GM23338 (cell line): ENCODE measurements at regions not wholly inside any gene's neighbourhood (a gene's known extent, or its start where the extent isn't known, plus 50 kb on each side); places are given as distances from the start of the nearest gene placed in this dataset.

Source experiments
- ATAC-seq: fragments of 200-7000 bp; cut with Tn5 transposase; 3 replicates; pipeline ENCODE4 v1.9.1; 2020
- DNase-seq: peaks from one replicate; pipeline ENCODE4 v3.0.0-alpha.2; 2015; ENCODE audit warnings: low spot score
- H2AFZ ChIP-seq: fragments of 200-600 bp; sonication (generic); 2 replicates; pipeline ENCODE4 v1.8.0; 2016; ENCODE audit warnings: antibody characterized with exemption, mild to moderate bottlenecking, moderate library complexity
- H3F3A ChIP-seq: fragments of 200-600 bp; sonication (generic); replicated peaks from 2 replicates; pipeline ENCODE4 v1.8.0; 2017; ENCODE audit warnings: antibody characterized with exemption, mixed run types, low read depth
- H3K27ac ChIP-seq: fragments of 200-600 bp; sonication (generic); 2 replicates; pipeline ENCODE4 v1.6.1; 2016; ENCODE audit warnings: low read depth
- H3K27me3 ChIP-seq: fragments of 200-600 bp; sonication (generic); 2 replicates; pipeline ENCODE4 v1.8.0; 2016; ENCODE audit warnings: mild to moderate bottlenecking, mixed run types, moderate library complexity; ENCODE audit not compliant: insufficient read depth
- H3K36me3 ChIP-seq: fragments of 200-600 bp; sonication (generic); 2 replicates; pipeline ENCODE4 v1.8.0; 2016; ENCODE audit warnings: mild to moderate bottlenecking; ENCODE audit not compliant: insufficient read depth
- H3K4me1 ChIP-seq: fragments of 200-600 bp; sonication (generic); 2 replicates; pipeline ENCODE4 v1.8.0; 2016; ENCODE audit warnings: mild to moderate bottlenecking, moderate library complexity; ENCODE audit not compliant: insufficient read depth
- H3K4me2 ChIP-seq: fragments of 200-600 bp; sonication (generic); 2 replicates; pipeline ENCODE4 v1.7.1; 2017; ENCODE audit warnings: mixed run types
- H3K4me3 ChIP-seq: fragments of 200-600 bp; sonication (generic); 2 replicates; pipeline ENCODE4 v1.6.1; 2016; ENCODE audit warnings: mixed run types
- H3K79me2 ChIP-seq: fragments of 200-600 bp; sonication (generic); replicated peaks from 2 replicates; pipeline ENCODE4 v1.8.0; 2017; ENCODE audit warnings: mild to moderate bottlenecking; ENCODE audit not compliant: insufficient read depth
- H3K9me2 ChIP-seq: fragments of 200-600 bp; sonication (generic); 2 replicates; pipeline ENCODE4 v1.8.0; 2017; ENCODE audit not compliant: insufficient read depth
- H4K20me1 ChIP-seq: fragments of 200-600 bp; sonication (generic); replicated peaks from 2 replicates; pipeline ENCODE4 v1.8.0; 2017; ENCODE audit warnings: mild to moderate bottlenecking; ENCODE audit not compliant: insufficient read depth
- H3K27ac Mint-ChIP-seq: 2 replicates; pipeline ENCODE4 v1.8.0; 2020; ENCODE audit warnings: inconsistent platforms, mild to moderate bottlenecking, moderate library complexity, mixed read lengths
- H3K27me3 Mint-ChIP-seq: 3 replicates; pipeline ENCODE4 v1.8.0; 2022; ENCODE audit warnings: low read depth, mild to moderate bottlenecking, moderate library complexity, mixed read lengths, inconsistent platforms; ENCODE audit not compliant: insufficient read depth, poor library complexity
- H3K36me3 Mint-ChIP-seq: 3 replicates; pipeline ENCODE4 v1.8.0; 2021; ENCODE audit warnings: low read depth, mild to moderate bottlenecking, inconsistent platforms, moderate library complexity, mixed read lengths
- H3K4me1 Mint-ChIP-seq: 3 replicates; pipeline ENCODE4 v1.8.0; 2020; ENCODE audit warnings: mild to moderate bottlenecking, inconsistent platforms, mixed read lengths
- H3K4me3 Mint-ChIP-seq: 3 replicates; pipeline ENCODE4 v1.8.0; 2021; ENCODE audit warnings: moderate library complexity, mild to moderate bottlenecking, inconsistent platforms, mixed read lengths
- H3K9me3 Mint-ChIP-seq: 3 replicates; pipeline ENCODE4 v1.8.0; 2020; ENCODE audit warnings: moderate library complexity, mild to moderate bottlenecking, inconsistent platforms, mixed read lengths
- CREB1 ChIP-seq: fragments of 250-450 bp; sonication (Bioruptor Pico); IDR thresholded peaks from 2 replicates; pipeline ENCODE4 v1.5.0; 2020; ENCODE audit warnings: low read depth, mild to moderate bottlenecking, moderate library complexity
- EZH2 ChIP-seq: fragments of 200-600 bp; sonication (generic); IDR thresholded peaks from one replicate; pipeline ENCODE4 v1.8.0; 2017; ENCODE audit warnings: antibody characterized with exemption, mild to moderate bottlenecking, low read depth; ENCODE audit not compliant: unreplicated experiment
- EZH2phosphoT487 ChIP-seq: fragments of 200-600 bp; sonication (generic); IDR thresholded peaks from one replicate; pipeline ENCODE4 v1.8.1; 2018; ENCODE audit warnings: antibody characterized with exemption; ENCODE audit not compliant: unreplicated experiment
- JUNB ChIP-seq: IDR thresholded peaks from one replicate; pipeline ENCODE4 v1.6.1; 2016; ENCODE audit warnings: antibody characterized with exemption; ENCODE audit not compliant: unreplicated experiment
- NANOG ChIP-seq: IDR thresholded peaks from 2 replicates; pipeline ENCODE4 v1.6.1; 2016; ENCODE audit warnings: antibody characterized with exemption, borderline replicate concordance
- STAT1 ChIP-seq: IDR thresholded peaks from one replicate; pipeline ENCODE4 v1.6.1; 2016; ENCODE audit warnings: antibody characterized with exemption; ENCODE audit not compliant: unreplicated experiment
- TF ChIP-seq, protein P1 (sequence below), 2 experiments: fragments of 200-600 bp in 1 of 2; sonication (generic) in 1 of 2; conservative IDR thresholded peaks; 2 replicates each; pipeline versions ENCODE4 v1.5.1 to v1.6.1; 2016 to 2017; ENCODE audit warnings: antibody characterized with exemption in 2 of 2, low read depth in 2 of 2, mild to moderate bottlenecking in 2 of 2, moderate library complexity in 1 of 2
- TF ChIP-seq, protein P2 (sequence below): fragments of 250-450 bp; sonication (Bioruptor Pico); IDR thresholded peaks from 2 replicates; pipeline ENCODE4 v1.5.0; 2020; ENCODE audit warnings: mild to moderate bottlenecking, moderate library complexity
- TF ChIP-seq, protein P3 (sequence below): IDR thresholded peaks from one replicate; pipeline ENCODE4 v1.6.1; 2018; ENCODE audit warnings: antibody characterized with exemption; ENCODE audit not compliant: unreplicated experiment
- TF ChIP-seq, protein P4 (sequence below): IDR thresholded peaks from 2 replicates; pipeline ENCODE4 v1.6.1; 2016; ENCODE audit warnings: antibody characterized with exemption

DNA sequence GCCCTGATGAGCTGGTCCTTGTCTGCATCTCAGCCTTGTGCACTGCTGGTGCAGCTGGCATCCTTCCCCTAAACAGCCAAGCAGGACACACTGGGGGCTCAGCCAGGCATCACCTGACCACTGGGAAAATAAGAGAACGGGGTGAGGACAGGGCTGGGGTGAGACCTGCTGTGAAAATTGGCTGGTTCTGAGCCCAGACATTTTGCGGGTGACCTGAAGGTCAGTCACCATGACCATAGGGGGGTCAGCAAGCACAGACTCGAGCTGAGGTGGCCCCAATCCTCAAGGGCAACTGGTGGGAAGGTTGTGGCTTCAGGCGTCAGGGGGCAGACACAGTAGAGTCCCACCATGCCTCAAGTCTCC lies 144.9 kb upstream of the TWIST2 start:
- Histone ChIP-seq H3K36me3 (no peaks in the 10 kb centered on the region), H3K79me2 (no peaks in the 10 kb centered on the region), H2AFZ (no peak overlapping the region), H3K4me3 (no peak overlapping the region), H3K27ac (no peak overlapping the region), H3K4me2 (no peak overlapping the region), H3K4me1 (no peaks in the 10 kb centered on the region), H3K27me3 (no peaks in the 10 kb centered on the region), H4K20me1 (no peaks in the 10 kb centered on the region), H3F3A (no peaks in the 10 kb centered on the region), H3K9me2 (peaks cover 7% of the 10 kb centered on the region; the same call in 1 of the 2 replicates)
- TF ChIP-seq CREB1 (CRISPR knock-in tag) (no peak), JUNB (no peak), EZH2 (no peak), NANOG (no peak), EZH2phosphoT487 (no peak), STAT1 (no peak)
- TF ChIP-seq, protein P1, sequence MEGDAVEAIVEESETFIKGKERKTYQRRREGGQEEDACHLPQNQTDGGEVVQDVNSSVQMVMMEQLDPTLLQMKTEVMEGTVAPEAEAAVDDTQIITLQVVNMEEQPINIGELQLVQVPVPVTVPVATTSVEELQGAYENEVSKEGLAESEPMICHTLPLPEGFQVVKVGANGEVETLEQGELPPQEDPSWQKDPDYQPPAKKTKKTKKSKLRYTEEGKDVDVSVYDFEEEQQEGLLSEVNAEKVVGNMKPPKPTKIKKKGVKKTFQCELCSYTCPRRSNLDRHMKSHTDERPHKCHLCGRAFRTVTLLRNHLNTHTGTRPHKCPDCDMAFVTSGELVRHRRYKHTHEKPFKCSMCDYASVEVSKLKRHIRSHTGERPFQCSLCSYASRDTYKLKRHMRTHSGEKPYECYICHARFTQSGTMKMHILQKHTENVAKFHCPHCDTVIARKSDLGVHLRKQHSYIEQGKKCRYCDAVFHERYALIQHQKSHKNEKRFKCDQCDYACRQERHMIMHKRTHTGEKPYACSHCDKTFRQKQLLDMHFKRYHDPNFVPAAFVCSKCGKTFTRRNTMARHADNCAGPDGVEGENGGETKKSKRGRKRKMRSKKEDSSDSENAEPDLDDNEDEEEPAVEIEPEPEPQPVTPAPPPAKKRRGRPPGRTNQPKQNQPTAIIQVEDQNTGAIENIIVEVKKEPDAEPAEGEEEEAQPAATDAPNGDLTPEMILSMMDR (conservative IDR thresholded peaks at IDR 0.05; ENCODE audit: low read depth in 2 of 2): no peak
- TF ChIP-seq, protein P2, sequence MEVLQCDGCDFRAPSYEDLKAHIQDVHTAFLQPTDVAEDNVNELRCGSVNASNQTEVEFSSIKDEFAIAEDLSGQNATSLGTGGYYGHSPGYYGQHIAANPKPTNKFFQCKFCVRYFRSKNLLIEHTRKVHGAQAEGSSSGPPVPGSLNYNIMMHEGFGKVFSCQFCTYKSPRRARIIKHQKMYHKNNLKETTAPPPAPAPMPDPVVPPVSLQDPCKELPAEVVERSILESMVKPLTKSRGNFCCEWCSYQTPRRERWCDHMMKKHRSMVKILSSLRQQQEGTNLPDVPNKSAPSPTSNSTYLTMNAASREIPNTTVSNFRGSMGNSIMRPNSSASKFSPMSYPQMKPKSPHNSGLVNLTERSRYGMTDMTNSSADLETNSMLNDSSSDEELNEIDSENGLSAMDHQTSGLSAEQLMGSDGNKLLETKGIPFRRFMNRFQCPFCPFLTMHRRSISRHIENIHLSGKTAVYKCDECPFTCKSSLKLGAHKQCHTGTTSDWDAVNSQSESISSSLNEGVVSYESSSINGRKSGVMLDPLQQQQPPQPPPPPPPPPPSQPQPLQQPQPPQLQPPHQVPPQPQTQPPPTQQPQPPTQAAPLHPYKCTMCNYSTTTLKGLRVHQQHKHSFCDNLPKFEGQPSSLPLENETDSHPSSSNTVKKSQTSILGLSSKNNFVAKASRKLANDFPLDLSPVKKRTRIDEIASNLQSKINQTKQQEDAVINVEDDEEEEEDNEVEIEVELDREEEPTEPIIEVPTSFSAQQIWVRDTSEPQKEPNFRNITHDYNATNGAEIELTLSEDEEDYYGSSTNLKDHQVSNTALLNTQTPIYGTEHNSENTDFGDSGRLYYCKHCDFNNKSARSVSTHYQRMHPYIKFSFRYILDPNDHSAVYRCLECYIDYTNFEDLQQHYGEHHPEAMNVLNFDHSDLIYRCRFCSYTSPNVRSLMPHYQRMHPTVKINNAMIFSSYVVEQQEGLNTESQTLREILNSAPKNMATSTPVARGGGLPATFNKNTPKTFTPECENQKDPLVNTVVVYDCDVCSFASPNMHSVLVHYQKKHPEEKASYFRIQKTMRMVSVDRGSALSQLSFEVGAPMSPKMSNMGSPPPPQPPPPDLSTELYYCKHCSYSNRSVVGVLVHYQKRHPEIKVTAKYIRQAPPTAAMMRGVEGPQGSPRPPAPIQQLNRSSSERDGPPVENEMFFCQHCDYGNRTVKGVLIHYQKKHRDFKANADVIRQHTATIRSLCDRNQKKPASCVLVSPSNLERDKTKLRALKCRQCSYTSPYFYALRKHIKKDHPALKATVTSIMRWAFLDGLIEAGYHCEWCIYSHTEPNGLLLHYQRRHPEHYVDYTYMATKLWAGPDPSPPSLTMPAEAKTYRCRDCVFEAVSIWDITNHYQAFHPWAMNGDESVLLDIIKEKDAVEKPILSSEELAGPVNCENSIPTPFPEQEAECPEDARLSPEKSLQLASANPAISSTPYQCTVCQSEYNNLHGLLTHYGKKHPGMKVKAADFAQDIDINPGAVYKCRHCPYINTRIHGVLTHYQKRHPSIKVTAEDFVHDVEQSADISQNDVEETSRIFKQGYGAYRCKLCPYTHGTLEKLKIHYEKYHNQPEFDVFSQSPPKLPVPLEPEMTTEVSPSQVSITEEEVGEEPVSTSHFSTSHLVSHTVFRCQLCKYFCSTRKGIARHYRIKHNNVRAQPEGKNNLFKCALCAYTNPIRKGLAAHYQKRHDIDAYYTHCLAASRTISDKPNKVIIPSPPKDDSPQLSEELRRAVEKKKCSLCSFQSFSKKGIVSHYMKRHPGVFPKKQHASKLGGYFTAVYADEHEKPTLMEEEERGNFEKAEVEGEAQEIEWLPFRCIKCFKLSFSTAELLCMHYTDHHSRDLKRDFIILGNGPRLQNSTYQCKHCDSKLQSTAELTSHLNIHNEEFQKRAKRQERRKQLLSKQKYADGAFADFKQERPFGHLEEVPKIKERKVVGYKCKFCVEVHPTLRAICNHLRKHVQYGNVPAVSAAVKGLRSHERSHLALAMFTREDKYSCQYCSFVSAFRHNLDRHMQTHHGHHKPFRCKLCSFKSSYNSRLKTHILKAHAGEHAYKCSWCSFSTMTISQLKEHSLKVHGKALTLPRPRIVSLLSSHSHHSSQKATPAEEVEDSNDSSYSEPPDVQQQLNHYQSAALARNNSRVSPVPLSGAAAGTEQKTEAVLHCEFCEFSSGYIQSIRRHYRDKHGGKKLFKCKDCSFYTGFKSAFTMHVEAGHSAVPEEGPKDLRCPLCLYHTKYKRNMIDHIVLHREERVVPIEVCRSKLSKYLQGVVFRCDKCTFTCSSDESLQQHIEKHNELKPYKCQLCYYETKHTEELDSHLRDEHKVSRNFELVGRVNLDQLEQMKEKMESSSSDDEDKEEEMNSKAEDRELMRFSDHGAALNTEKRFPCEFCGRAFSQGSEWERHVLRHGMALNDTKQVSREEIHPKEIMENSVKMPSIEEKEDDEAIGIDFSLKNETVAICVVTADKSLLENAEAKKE: no peak
- TF ChIP-seq, protein P3, sequence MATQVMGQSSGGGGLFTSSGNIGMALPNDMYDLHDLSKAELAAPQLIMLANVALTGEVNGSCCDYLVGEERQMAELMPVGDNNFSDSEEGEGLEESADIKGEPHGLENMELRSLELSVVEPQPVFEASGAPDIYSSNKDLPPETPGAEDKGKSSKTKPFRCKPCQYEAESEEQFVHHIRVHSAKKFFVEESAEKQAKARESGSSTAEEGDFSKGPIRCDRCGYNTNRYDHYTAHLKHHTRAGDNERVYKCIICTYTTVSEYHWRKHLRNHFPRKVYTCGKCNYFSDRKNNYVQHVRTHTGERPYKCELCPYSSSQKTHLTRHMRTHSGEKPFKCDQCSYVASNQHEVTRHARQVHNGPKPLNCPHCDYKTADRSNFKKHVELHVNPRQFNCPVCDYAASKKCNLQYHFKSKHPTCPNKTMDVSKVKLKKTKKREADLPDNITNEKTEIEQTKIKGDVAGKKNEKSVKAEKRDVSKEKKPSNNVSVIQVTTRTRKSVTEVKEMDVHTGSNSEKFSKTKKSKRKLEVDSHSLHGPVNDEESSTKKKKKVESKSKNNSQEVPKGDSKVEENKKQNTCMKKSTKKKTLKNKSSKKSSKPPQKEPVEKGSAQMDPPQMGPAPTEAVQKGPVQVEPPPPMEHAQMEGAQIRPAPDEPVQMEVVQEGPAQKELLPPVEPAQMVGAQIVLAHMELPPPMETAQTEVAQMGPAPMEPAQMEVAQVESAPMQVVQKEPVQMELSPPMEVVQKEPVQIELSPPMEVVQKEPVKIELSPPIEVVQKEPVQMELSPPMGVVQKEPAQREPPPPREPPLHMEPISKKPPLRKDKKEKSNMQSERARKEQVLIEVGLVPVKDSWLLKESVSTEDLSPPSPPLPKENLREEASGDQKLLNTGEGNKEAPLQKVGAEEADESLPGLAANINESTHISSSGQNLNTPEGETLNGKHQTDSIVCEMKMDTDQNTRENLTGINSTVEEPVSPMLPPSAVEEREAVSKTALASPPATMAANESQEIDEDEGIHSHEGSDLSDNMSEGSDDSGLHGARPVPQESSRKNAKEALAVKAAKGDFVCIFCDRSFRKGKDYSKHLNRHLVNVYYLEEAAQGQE: no peak
- TF ChIP-seq, protein P4, sequence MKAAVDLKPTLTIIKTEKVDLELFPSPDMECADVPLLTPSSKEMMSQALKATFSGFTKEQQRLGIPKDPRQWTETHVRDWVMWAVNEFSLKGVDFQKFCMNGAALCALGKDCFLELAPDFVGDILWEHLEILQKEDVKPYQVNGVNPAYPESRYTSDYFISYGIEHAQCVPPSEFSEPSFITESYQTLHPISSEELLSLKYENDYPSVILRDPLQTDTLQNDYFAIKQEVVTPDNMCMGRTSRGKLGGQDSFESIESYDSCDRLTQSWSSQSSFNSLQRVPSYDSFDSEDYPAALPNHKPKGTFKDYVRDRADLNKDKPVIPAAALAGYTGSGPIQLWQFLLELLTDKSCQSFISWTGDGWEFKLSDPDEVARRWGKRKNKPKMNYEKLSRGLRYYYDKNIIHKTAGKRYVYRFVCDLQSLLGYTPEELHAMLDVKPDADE: no peak
- no peaks in the 10 kb centered on the region for H3K4me1 Mint-ChIP-seq
- H3K9me3 Mint-ChIP-seq: no peaks in the 10 kb centered on the region
- peaks cover 5% of the 10 kb centered on the region for H3K27me3 Mint-ChIP-seq
- no peaks in the 10 kb centered on the region; the same call in 2 of the 3 replicates for H3K36me3 Mint-ChIP-seq
- H3K4me3 Mint-ChIP-seq: no peak overlapping the region
- no peak for ATAC-seq
- DNase-seq: no peak
- no peak overlapping the region for H3K27ac Mint-ChIP-seq
